SK-N-DZ (cell line): ENCODE measurements at regions not wholly inside any gene's neighbourhood (a gene's known extent, or its start where the extent isn't known, plus 50 kb on each side); places are given as distances from the start of the nearest gene placed in this dataset.

Source experiments
- DNase-seq: peaks from one replicate; pipeline ENCODE4 v3.0.0-alpha.2; 2015; ENCODE audit warnings: low spot score

DNA sequence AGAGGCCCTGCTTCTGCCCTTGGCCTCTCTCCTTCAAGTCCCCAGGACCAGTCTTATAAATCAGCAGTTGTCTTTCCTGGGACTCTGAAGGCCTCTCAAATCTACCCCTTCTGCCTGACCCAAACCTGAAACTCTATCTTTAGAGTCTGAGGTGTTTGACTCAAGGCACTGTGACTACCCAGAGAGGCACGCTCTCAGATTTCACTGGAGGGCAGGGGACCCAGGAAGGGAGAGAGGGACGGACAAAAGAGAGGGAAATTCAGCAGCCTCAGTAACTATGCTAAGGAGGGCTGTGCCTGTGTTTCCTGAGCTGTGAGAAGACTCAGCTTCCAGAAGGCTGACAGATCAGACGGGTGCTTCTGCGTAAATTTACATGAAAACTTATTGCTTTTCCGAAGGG, 217.8 kb downstream of the HAUS1 start:
- no peak for DNase-seq

DNA sequence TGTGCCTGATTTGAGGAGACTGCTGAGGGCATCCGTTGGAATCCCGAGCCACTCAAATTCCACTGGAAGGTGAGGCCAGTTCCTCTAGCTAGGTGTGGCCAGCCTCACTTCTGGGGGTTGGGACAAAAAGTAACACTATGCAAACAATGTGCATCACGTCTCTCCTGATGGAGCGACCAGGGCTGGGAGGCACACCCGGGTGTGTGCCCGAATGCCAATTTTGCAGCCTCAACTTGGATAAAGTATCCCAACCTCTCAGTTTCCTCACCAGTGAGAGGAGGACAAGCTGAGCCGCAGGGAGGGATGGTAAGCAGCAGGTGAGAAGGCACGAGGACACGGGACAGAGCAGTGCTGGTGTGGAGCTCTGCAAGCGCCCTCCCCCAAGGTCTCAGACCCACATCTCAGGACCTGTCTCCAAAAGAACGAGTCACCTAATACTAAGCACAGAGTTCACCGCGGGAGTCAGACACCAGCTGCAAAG, 218.3 kb downstream of the HAUS1 start:
- DNase-seq: no peak

DNA sequence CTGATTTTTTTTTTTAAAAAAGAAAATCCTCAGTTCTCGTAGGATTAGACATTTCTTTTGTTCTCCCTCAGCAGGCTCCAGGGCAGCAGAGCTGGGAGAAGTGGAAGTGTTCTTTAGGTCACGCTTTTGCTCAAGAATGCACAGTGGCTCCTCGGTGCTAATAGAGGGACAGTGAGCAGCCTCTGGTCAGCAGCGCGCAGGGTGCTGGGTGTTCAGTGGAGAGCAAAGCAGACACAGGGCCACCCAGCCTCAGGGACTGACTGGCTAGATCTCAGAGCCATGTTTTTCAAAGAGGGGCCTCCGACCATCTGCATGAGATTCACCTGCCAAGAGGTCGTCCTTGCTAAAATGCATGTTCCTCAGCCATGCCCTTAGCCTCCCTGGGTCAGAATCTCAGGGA, 218.8 kb downstream of the HAUS1 start:
- DNase-seq: no peak

DNA sequence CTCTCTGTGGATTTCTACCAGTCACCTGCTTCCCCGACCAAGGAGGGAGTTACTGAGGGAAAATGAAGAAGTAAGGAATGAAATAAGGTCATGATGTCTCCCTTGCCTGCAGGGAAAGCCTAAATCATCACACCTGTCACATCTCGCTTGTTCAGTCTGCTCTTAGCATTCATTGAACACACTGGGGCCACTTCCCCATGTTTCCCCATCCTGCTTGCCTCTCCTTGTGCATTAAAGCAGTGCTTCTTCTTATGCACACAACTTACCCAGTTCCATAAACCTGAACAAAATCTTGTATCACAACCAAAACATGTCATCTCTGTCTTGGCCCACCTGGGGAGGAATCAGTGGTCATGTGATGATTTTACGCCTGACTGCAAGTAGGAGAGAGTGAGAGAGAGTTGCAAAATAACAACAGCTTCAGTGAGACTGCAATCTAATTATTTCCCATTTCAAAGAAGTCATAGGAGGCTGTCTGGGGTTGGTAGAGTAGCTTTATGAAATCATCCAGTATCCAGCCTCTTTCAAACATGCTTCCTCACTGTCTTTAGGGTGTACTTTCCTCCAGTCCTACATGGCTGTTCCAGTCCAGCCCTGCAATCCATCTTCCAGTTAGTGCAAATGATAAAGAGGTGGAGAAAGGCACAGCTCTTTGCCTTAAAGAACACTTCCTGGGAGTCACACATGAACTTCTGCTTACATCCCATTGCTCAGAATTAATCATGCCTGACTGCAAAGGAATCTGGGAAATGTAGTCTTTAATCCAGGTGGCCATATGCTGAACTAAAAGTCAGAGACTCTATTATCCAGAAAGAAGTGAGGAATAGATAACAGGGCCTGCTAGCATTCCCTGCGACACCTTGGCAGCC, 220.1 kb downstream of the HAUS1 start:
- peak; percentile 50 for DNase-seq

DNA sequence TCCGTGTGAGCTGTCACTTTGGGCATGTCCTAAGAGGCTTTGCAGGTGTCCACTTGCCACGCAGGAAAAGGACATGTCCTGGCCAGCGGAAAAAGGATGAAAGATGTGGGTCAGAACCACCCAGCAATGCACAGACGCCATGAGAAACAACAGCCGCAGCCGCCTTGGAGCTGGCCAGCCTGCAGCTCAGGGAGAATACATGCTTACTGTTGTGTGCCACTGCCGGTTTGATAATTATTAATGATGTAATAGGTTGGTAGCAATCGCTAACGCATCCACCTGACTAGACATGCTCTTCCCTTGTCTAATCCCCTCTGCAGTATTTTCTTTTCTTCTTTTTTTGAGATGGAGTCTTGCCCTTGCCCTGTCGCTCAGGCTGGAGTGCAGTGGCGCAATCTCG, 221.7 kb downstream of the HAUS1 start:
- no peak for DNase-seq

DNA sequence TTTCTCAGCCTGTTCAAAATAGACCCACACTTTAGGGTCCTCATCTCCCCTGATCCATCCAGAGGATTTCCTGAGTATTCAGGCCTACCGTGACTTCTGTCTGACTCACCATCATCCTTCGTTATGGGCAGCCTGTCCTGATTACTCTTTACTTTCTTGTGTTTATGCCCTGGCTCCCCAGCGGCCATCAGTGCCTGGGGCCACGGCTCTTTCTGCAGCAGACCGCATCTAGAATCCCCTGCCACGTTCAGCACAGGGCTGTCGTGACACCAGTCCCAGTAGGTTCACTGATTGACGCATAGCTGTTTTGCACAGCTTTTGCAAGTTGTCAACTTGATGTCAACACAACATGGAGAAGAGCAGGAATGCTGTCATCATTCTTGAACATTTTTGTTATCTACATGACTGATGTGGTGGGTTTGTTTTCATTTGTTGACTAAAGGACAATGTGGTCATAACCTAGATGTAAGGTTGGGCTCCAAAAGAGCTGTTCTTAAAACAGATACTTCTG, 225.6 kb downstream of the HAUS1 start:
- DNase-seq: no peak

DNA sequence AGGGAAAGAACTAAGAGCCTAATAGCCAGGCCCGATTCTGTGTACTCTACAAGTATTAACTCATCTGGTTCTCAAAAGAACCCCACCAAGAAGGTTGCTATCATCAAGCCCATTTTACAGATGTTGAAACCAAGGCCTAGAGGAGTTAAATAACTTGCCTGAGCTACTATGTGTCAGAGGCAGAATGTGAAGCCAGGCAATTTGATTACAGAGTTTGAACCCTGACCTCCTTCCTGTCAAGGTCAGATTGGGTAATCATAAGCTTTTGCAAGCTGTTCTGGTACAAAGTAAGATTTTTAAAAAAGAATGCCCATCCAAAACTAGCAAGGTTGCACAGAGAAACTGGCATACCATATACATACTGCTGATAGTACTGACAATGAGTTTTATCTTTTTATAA, 227.1 kb downstream of the HAUS1 start:
- DNase-seq: no peak

DNA sequence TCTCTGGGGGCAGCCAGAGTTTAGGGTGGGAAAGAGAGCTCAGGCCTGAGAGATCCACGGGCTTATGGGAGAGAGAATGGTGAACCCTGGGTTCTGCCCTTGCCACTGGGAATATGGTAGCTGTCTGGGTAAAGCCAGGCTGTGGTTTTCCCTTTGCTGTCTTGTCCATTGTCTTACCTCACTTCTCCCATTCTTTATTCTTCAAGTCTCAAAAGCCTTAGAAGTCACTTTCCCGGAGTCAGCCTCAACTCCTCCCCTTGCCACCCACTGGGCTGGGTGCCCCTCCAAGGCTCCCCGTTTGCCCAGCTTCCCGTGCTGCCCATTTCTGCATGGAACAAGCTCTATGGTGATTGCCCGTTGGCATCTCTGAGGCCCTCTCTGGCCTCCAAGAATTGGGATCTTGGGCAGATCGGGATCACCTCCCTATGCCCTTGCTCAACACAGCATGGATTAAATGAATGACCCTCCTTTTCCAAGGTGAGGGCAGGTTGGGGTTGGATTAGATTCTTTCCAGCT, 228.2 kb downstream of the HAUS1 start:
- no peak for DNase-seq

DNA sequence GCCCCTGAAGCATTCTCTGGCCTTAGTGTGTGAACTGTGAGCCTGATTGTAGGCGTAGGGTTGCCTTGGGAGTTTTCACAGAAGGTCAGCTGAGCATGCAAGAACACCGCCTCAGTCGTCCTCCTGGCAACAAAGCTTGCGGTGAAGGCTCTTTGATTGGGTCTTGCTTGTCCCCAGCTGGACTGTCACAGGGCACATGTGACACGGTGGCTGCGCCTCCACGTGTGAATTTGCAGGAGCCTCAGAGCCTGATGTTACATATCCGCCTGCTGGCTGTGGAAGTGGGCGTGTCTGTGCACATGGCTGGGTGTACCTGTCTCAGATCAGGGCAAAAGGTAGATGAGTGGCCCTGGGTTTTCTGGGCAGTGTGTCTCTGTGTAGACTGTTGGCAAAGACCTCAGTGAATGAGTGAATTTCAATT, 228.7 kb downstream of the HAUS1 start:
- DNase-seq: peak; percentile 67

DNA sequence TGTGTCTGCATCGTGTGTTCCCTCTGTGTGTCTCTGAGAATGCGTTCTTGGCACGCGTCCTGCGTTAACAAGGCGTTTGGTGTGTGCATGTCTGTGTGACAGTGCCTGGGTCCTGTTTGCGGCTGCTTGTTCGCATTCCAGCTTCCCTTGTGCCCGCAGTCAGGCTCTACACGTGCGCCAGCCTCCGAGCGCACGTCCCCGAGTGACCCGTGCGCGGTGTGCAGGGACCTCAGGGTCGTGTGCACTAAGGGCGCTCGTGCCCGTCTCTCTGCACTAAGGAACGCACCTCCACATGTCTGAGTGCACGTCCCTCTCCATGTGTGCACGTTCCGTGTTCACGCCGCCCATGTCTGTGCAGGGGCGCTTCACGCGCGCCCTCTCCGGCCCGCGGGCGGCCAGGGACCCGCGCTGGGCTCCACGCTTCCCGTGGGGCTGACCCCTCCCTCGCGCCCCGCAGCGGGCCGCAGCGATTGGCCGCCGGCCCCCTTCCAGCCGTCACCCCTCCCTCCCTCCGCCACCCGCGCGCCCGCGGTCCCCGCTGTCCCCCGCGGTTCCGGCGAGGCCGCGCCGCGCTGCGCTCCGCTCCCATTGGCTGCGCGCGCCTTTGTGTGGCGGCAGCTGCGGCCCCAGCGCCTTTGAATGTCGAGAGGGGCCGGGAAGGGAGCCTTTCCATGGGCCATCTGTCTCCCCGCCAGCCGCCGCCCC, 229.4 kb downstream of the HAUS1 start:
- DNase-seq: peak; percentile 70

DNA sequence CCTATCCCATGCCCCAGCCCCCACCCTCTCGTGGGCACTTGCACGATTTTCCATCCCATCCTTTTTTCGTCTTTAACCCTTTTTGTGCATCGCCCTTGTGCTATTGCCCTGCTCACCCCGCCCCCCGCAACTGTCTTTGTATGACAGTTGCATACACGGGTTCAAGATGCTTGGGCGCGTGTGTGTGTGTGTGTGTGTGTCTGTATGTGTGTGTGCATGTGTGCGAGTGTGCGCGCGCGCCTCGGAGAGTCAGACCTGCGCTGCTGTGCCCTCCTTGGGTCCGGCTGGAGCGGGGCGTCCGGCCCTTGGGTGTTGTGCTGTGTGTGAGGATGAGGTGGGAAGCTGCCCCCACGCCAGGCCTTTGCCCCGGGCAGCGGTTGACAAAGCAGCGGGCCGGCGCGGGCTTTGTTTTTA, 230.7 kb downstream of the HAUS1 start:
- DNase-seq: peak; percentile 32

DNA sequence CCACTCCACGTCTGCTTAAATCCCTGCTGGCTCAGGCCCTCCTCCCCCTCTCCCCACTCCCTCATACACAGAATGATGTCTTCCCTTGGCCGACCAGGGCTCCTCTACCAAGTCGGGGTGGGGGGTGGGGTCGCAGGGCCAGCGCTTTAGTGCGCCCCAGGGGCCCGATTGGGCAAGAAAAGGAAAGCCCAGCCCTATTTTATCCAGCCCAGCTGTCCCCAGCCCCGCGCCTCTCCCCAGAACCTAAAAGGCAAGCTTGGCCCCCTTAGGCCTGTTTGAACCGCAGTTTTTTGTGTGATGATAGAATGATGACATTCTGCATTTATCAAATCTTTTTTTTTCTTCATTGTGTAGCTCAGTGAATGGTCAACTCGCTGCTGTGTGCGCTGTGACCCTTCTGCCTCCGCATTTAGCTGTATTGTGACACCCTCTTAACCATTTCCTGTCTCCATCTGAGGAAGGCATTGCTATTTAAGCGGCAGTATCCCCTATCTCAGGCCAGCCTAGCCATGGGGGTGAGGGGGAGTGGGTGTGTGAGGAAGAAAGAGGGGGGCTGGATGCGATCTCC, 231.4 kb downstream of the HAUS1 start:
- peak; percentile 45 for DNase-seq

DNA sequence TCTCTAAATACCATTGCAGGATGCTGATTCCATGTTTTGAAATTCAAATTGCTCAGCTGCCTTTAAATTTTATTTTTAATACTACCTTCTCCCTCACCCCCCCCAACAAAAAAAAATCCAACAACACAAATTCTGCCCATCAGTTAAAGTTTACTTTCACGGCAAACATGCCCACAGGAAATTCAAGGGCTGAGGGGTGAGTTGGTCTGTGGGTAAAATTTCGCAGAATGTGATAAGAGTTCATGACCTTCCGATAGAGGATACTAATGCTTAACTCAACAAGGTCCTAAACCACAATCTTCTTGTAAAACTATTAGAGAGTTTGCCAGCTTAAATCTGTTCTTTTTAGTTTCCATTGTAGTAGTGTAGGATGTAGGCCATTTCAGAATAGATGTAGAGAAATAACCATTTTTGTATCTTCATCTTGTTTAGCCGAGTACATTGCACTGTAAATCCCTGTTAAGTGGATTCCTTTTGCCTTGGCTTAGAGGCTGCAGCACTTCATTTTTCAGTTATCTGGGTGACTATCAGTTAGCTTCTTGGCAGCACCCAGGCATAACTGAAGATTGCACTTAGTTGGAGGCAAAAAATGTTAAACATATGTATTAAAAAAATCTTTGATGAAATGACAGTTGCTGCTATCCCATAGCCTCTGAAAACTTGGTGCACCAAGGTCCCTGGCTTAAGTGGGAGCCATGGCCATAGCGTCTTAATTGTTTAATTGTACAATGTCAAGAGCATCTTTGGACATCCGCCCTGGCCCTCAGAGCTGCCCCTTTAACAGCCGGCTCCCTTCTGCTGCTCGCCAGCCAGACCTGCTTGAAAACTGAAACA, 232.3 kb downstream of the HAUS1 start:
- DNase-seq: no peak

DNA sequence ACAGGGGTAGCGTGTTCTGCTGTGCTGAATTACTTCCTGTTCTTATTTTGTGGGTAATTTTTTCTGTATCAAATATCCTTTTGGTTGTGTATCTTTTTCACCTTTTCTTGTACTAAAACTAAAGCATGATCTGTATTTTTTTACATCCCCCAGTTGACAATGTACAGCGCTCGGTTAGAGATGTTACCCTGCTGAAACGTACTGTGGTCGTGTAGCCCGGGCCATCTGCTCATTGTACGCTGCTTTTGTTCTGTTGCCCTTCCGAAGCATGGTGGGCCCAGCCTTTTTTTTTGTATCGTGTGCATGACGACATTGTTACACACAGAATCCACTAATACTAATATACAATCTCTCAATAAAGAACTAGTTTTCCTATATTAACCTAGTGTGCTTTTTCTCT, 233.1 kb downstream of the HAUS1 start:
- DNase-seq: peak; percentile 56

DNA sequence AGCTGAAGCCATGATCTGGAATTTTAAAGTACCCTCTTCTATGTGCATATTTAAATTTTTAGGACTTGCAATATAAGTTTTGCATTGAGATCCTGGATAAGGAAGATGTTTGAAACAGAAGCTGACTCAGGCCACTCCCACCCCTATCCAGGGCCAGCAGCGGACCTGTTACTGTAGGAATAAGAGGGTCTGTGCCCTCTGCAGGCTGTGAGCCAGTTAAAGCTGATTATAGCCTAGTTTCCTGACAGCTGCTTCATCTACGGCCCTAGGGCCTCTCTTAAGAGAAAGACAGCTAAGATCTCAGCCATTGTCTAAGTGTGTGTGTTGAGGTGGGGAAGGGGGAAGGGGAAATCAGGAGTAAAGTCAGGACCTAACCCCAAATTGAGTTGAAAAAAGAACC, 234.0 kb downstream of the HAUS1 start:
- peak; percentile 76 for DNase-seq

DNA sequence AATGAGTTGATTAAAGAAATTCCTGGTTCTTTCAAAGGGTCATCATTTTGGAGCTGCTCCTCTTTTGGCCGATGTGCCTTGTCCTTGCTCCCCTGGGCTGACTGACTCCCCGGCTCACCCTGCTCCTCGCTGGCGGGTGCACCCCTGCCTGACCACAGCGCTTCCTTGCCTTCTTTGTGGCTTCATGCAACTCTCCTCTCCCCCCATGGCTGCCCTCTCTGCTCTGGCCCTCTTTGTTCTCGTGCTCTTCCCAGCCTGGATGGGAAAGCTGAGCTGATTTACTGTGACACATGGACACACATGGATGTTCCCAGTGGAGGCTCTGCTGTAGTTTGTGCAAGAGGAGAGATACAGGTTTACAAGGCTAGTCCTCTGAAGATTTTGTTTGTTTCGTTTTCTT, 234.6 kb downstream of the HAUS1 start:
- peak; percentile 23 for DNase-seq

DNA sequence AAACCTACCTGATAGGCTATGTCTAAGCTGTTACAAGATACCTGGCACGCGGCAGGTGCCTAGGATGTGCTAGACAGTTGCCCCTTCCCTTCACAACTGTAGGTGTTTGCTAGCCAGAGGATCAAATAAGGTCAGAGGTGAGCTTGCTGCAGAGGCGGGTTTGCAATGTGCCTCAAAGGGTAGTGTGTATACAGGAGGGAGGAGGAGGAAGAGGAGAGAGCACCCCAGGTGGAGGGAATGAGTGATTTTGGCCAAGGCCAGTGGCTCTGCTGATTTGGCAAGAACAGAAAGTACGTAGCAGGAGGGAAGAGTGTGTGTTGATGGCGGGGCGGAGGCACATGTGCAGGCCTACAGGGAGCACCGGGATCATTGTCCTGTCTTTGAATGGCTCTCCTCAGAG, 236.5 kb downstream of the HAUS1 start:
- DNase-seq: no peak

DNA sequence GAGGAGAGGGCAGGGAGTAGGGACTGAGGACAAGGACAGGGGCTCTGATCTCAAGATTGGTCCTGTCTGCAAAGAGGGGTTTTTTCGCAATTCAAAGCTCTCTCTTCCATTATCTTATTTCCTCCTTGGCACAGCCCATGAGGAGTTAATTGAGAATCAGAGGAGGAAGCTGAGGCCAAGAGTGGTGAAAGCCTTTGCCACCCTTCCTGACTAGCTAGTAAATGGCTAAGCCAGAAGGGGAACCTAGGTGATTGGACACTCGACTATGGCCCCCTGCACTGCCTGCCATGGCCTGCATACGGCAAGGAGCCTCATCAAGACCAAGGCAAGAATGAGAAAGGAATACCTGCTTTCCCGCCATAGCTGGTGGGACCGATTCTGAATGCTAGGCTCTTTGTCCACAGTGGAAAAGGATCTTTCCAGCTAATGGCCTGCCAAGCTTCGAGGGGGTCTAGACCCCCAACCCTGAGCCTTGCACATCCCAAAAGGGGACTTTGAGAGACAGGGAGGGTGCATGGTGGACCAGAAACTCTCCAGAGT, 237.9 kb downstream of the HAUS1 start:
- DNase-seq: no peak

DNA sequence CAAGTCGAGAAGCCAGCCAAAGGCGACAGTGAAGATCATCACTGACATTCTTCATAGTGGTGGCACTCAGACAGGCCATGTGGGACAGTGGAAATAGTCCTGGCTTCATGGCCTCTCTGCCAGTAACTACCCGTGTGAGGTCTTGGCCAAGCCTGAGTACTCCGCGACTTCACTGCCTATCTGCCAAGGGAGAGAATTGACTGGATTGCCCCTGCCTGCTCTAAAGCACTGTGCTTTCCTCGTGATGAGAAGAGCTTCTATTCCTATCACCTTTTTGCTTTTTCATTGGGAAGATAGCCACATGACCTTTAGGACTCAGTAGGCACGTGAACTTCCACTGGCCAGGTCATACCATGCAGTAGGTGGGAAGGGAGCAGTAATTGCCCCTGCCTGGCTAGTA, 239.3 kb downstream of the HAUS1 start:
- no peak for DNase-seq

DNA sequence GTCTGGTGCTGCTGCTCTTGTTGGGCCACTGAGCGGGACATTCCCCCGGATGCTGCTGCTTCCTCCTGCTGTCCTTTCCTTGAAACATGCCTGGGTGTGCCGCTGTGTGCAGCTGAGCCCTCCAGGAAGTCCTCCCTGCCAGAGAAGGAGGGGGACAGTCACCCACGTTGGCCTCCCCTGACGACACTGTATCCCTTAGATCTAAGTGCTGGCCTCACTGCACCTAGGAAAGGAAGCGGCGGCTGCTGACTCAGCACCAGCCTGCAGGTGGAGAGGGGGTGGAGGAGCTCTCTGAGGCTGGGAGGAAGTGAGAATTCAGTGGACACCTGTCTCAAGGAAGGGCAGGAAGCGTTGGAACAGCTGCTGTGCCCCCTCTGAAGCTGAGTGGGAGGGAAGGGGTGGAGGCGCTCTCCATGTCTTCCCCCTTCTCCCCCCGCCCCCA, 239.8 kb downstream of the HAUS1 start:
- DNase-seq: no peak
